ENCODE measurements at regions not wholly inside any gene's neighbourhood (a gene's known extent, or its start where the extent isn't known, plus 50 kb on each side); places are given as distances from the start of the nearest gene placed in this dataset.

DNA sequence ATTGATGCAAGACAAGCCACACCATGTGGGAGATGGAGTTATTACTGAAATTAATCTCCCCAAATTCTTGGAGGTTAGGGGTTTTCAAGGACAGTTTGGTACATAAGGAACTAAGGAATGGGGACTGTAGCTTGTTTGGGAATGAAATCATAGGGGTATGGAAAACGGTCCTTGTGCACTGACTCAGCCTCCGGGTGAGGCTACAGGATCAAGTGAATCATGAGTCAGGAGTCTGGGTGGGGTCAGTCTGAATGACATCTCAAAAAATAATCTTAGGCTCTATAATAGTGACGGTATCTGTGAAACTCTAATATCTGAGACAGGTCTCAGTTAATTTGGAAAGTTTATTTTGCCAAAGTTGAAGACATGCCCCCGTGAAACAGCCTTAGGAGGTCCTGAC, 128.5 kb upstream of the CYSLTR1 start:
- no peaks in the 10 kb centered on the region for H3K36me3 ChIP-seq (ENCODE audit: control insufficient read depth, insufficient read depth, low read length)
- DNase-seq (ENCODE audit: low read depth), result no peak
- no peaks in the 10 kb centered on the region for H3K27me3 ChIP-seq (ENCODE audit: control insufficient read depth, insufficient read depth, low read length)
- POLR2A ChIA-PET, result no interaction called here
- CTCF ChIA-PET, result no interaction called here
- no peak overlapping the region for H3K4me3 ChIP-seq (ENCODE audit: low read depth, low read length)
- TF ChIP-seq, protein P1, sequence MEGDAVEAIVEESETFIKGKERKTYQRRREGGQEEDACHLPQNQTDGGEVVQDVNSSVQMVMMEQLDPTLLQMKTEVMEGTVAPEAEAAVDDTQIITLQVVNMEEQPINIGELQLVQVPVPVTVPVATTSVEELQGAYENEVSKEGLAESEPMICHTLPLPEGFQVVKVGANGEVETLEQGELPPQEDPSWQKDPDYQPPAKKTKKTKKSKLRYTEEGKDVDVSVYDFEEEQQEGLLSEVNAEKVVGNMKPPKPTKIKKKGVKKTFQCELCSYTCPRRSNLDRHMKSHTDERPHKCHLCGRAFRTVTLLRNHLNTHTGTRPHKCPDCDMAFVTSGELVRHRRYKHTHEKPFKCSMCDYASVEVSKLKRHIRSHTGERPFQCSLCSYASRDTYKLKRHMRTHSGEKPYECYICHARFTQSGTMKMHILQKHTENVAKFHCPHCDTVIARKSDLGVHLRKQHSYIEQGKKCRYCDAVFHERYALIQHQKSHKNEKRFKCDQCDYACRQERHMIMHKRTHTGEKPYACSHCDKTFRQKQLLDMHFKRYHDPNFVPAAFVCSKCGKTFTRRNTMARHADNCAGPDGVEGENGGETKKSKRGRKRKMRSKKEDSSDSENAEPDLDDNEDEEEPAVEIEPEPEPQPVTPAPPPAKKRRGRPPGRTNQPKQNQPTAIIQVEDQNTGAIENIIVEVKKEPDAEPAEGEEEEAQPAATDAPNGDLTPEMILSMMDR (IDR thresholded peaks at IDR 0.05; ENCODE audit: insufficient read depth, low read depth, low read length), result no peak

DNA sequence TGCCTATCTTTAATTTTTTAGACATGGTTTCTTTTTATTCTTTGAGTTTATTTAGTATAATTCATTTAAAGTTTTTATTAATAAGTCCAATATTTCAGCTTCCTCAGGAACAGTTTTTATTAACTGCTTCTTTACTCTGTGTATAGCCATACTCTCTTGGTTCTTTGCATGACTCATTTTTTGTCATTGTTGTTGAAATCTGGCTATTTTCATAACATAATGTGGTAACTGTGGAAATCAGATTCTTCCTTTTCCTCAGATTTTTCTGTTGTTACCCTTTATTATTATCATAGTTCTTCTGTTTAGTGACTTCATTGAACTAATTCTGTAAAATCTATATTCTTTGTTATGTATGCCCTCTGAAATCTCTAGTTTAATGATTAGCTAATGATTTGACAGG, 124.9 kb upstream of the CYSLTR1 start:
- H3K27me3 ChIP-seq (ENCODE audit: control insufficient read depth, insufficient read depth, low read length), result no peaks in the 10 kb centered on the region
- ChIA-PET CTCF (no interaction called here), POLR2A (no interaction called here)
- no peak for DNase-seq (ENCODE audit: low read depth)
- H3K36me3 ChIP-seq (ENCODE audit: control insufficient read depth, insufficient read depth, low read length), result no peaks in the 10 kb centered on the region
- no peak overlapping the region for H3K4me3 ChIP-seq (ENCODE audit: low read depth, low read length)
- TF ChIP-seq, protein P1 (IDR thresholded peaks at IDR 0.05; ENCODE audit: insufficient read depth, low read depth, low read length), result no peak

DNA sequence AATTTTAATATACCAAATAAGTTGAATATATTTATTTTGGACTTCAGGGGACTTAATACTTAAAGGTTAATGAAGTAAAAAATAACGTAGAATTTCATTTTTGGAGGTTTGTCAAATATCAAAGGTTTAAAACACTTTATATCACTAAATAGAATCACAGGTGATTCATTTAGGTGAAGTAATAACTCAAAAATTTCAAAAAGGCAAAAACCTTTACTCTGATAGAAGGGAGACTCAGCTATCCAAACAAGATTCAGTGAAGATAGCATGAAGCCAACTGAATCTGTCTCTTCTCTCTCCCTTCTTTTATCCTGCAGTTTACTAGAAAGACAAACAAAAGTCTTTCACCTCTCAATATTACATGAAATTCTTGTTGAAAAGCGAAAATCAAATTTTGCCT, 110.2 kb upstream of the CYSLTR1 start:
- Histone ChIP-seq H3K27me3 (ENCODE audit: control insufficient read depth, insufficient read depth, low read length) (no peaks in the 10 kb centered on the region), H3K36me3 (ENCODE audit: control insufficient read depth, insufficient read depth, low read length) (no peaks in the 10 kb centered on the region), H3K4me3 (ENCODE audit: low read depth, low read length) (no peak overlapping the region)
- ChIA-PET POLR2A (no interaction called here), CTCF (no interaction called here)
- TF ChIP-seq, protein P1 (IDR thresholded peaks at IDR 0.05; ENCODE audit: insufficient read depth, low read depth, low read length), result no peak
- no peak for DNase-seq (ENCODE audit: low read depth)

DNA sequence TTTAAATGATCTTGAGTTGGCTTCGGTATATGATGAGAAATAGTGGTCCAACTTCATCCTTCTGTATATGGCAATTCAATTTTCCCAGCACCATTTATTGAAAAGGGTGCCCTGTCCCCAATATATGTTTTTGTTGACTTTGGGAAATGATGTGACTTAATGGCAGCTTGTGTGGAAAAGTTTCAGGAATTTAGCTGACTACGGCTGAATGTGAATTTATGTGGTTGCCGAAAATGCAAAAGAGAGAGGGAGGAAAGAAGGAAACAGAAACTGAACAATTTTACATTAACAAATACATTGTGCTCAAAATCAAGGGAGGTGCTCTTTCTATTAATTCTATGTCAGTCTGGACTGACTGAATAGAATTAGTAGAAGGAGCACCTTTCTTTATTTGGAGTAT, 101.8 kb upstream of the CYSLTR1 start:
- Histone ChIP-seq H3K4me3 (ENCODE audit: low read depth, low read length) (no peak overlapping the region), H3K27me3 (ENCODE audit: control insufficient read depth, insufficient read depth, low read length) (no peaks in the 10 kb centered on the region), H3K36me3 (ENCODE audit: control insufficient read depth, insufficient read depth, low read length) (no peaks in the 10 kb centered on the region)
- CTCF ChIA-PET, result no interaction called here
- TF ChIP-seq, protein P1 (IDR thresholded peaks at IDR 0.05; ENCODE audit: insufficient read depth, low read depth, low read length), result no peak
- no peak for DNase-seq (ENCODE audit: low read depth)
- POLR2A ChIA-PET, result no interaction called here

DNA sequence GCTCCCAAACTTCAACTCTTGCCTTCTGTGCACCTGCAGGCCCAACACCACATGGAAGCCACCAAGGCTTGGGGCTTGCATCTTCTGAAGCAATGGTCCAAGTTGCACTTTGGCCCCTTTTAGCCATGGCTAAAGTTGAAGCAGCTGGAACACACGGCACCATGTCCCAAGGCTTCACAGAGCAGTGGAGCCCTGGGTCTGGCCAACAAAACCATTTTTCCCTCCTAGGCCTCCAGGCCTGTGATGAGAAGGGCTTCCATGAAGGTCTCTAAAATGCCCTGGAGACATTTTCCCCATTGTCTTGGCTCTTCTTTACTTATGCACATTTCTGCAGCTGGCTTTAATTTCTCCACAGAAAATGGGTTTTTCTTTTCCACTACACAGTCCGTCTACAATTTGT, 61.3 kb upstream of the CYSLTR1 start:
- ChIA-PET CTCF (no interaction called here), POLR2A (no interaction called here)
- Histone ChIP-seq H3K4me3 (ENCODE audit: low read depth, low read length) (no peak overlapping the region), H3K27me3 (ENCODE audit: control insufficient read depth, insufficient read depth, low read length) (no peaks in the 10 kb centered on the region), H3K36me3 (ENCODE audit: control insufficient read depth, insufficient read depth, low read length) (no peaks in the 10 kb centered on the region)
- DNase-seq (ENCODE audit: low read depth), result no peak
- TF ChIP-seq, protein P1 (IDR thresholded peaks at IDR 0.05; ENCODE audit: insufficient read depth, low read depth, low read length), result no peak
